ENCODE measurements at regions not wholly inside any gene's neighbourhood (a gene's known extent, or its start where the extent isn't known, plus 50 kb on each side); places are given as distances from the start of the nearest gene placed in this dataset.

- 95 to 98% methylated on average over 4 of the region's 4 CpGs for WGBS, 2 donors (ENCODE audit: low coverage in 1 of 2)
- Histone ChIP-seq H3K36me3 (no peaks in the 10 kb centered on the region), H3K4me3 (no peak overlapping the region), H3K4me1 (peaks cover 0 to 9% (median 0%) of the 10 kb centered on the region in 3 donors), H3K9me3 (no peaks in the 10 kb centered on the region), H3K27me3 (no peaks in the 10 kb centered on the region), H3K27ac (no peak overlapping the region)
- ATAC-seq = no peak
- no peak for TF ChIP-seq POLR2AphosphoS5 (IDR thresholded peaks at IDR 0.05)
Measured at GRCh38 chr6:144621332-144621731, 336.2 kb downstream of the UTRN start.

GRCh38 chr6:144624246-144624645, 339.1 kb downstream of the UTRN start:
- no peak overlapping the region for H3K27ac ChIP-seq
- WGBS, 2 donors (ENCODE audit: low coverage in 1 of 2) = 78 to 87% methylated on average over 5 of the region's 5 CpGs

GRCh38 chr6:144624716-144625115, 339.6 kb downstream of the UTRN start:
- Histone ChIP-seq H3K9me3 (no peaks in the 10 kb centered on the region), H3K4me1 (peaks cover 0 to 9% (median 0%) of the 10 kb centered on the region in 3 donors), H3K36me3 (no peaks in the 10 kb centered on the region), H3K27me3 (no peaks in the 10 kb centered on the region), H3K27ac (no peak overlapping the region), H3K4me3 (no peak overlapping the region)
- no peak for ATAC-seq
- WGBS, 2 donors (ENCODE audit: low coverage in 1 of 2) = 76 to 81% methylated on average over 4 of the region's 4 CpGs
- TF ChIP-seq POLR2AphosphoS5 (IDR thresholded peaks at IDR 0.05) (no peak), POLR2A (IDR thresholded peaks at IDR 0.05) (no peak), EP300 (IDR thresholded peaks at IDR 0.05) (no peak), CTCF (IDR thresholded peaks at IDR 0.05) (no peak)

More at GRCh38 chr6:144624246-144624645, 339.1 kb downstream of the UTRN start:
- ATAC-seq = no peak
- TF ChIP-seq EP300 (IDR thresholded peaks at IDR 0.05) (no peak), CTCF (IDR thresholded peaks at IDR 0.05) (no peak), POLR2A (IDR thresholded peaks at IDR 0.05) (no peak)
- Histone ChIP-seq H3K36me3 (no peaks in the 10 kb centered on the region), H3K4me1 (peaks cover 0 to 9% (median 0%) of the 10 kb centered on the region in 3 donors), H3K4me3 (no peak overlapping the region), H3K27me3 (no peaks in the 10 kb centered on the region), H3K9me3 (no peaks in the 10 kb centered on the region)

GRCh38 chr6:144630857-144631256, 345.7 kb downstream of the UTRN start:
- ATAC-seq = no peak
- no peaks in the 10 kb centered on the region for H3K9me3 ChIP-seq
- peaks cover 0 to 1% (median 0%) of the 10 kb centered on the region in 3 donors for H3K4me1 ChIP-seq
- H3K36me3 ChIP-seq = no peaks in the 10 kb centered on the region
- no peak for TF ChIP-seq POLR2AphosphoS5 (IDR thresholded peaks at IDR 0.05)
- no peak for TF ChIP-seq POLR2A (IDR thresholded peaks at IDR 0.05)
- no peak for TF ChIP-seq EP300 (IDR thresholded peaks at IDR 0.05)
- no peak for TF ChIP-seq CTCF (IDR thresholded peaks at IDR 0.05)
- no peak overlapping the region for H3K27ac ChIP-seq
- no peak overlapping the region for H3K4me3 ChIP-seq
- 100% methylated on average over 1 of the region's 1 CpG; no CpG with 5 or more reads in 1 of the 2 donors for WGBS, 2 donors (ENCODE audit: low coverage in 1 of 2)
- no peaks in the 10 kb centered on the region for H3K27me3 ChIP-seq

- no peak for ATAC-seq
- no peaks in the 10 kb centered on the region for H3K27me3 ChIP-seq
- TF ChIP-seq EP300 (IDR thresholded peaks at IDR 0.05) (no peak), CTCF (IDR thresholded peaks at IDR 0.05) (no peak), POLR2A (IDR thresholded peaks at IDR 0.05) (no peak), POLR2AphosphoS5 (IDR thresholded peaks at IDR 0.05) (no peak)
- no peak overlapping the region for H3K4me3 ChIP-seq
- H3K36me3 ChIP-seq = no peaks in the 10 kb centered on the region
- H3K4me1 ChIP-seq = no peaks in the 10 kb centered on the region
- H3K27ac ChIP-seq = no peak overlapping the region
- H3K9me3 ChIP-seq = no peaks in the 10 kb centered on the region
- 71 to 75% methylated on average over 3 of the region's 3 CpGs for WGBS, 2 donors (ENCODE audit: low coverage in 1 of 2)
Measured at GRCh38 chr6:144632266-144632665, 347.1 kb downstream of the UTRN start.

Data from gastroesophageal sphincter (tissue), 4 donors.